HepG2 (cell line): ENCODE measurements at regions not wholly inside any gene's neighbourhood (a gene's known extent, or its start where the extent isn't known, plus 50 kb on each side); places are given as distances from the start of the nearest gene placed in this dataset.

ENCODE experiments used
- ATAC-seq: fragments of 200-7000 bp; cut with Tn5 transposase; 3 replicates; pipeline ENCODE4 v1.9.1; 2020; ENCODE audit warnings: mild to moderate bottlenecking, moderate library complexity
- BruUV-seq: library from RNA; stranded (reverse); fragments of 400-500 nt; replicated peaks from 2 replicates; lab custom pipeline; 2021; lab: Mats Ljungman, UMichigan
- CTCF ChIA-PET: fragments of 300-600 bp; formaldehyde crosslinking; extraction: SDS; loops from one replicate; lab custom pipeline; 2021; ENCODE audit warnings: low total read pairs, inconsistent platforms, low intra/inter-chr PET ratio; lab: Yijun Ruan, JAX
- POLR2A ChIA-PET: fragments of 350-600 bp; sonication (Branson Sonifier 250); formaldehyde crosslinking; loops from one replicate; lab custom pipeline; 2020; ENCODE audit warnings: antibody characterized with exemption, inconsistent platforms; lab: Yijun Ruan, JAX
- DNase-seq: peaks from one replicate; pipeline ENCODE4 v3.0.0-alpha.2; 2015; ENCODE audit warnings: low spot score
- FAIRE-seq: peaks from 3 replicates; lab custom pipeline; 2011; peaks lifted over from hg19 to GRCh38; lab: Jason Lieb, UNC
- H2AFZ ChIP-seq: one replicate; pipeline ENCODE4 v1.6.1; 2011; ENCODE audit warnings: low read length, inconsistent platforms
- H3K27ac ChIP-seq: fragments of 300-600 bp; 3 replicates; pipeline ENCODE4 v1.8.0; 2011; ENCODE audit warnings: mixed run types, mild to moderate bottlenecking, mixed read lengths, low read length, inconsistent platforms; ENCODE audit not compliant: insufficient read depth; ENCODE audit errors: extremely low read length
- H3K27me3 ChIP-seq, 2 experiments: fragments of 200-600 bp in 1 of 2; 2 replicates in 1 of 2; 3 replicates in 1 of 2; pipeline versions ENCODE4 v1.6.0 to v1.8.0; 2011; ENCODE audit warnings: low read length in 2 of 2, mild to moderate bottlenecking in 2 of 2, moderate library complexity in 2 of 2, inconsistent platforms in 1 of 2; ENCODE audit not compliant: insufficient read depth in 2 of 2, control insufficient read depth in 1 of 2
- H3K36me3 ChIP-seq, 2 experiments: fragments of 200-600 bp in 1 of 2; replicated peaks in 1 of 2; 2 replicates in 1 of 2; 3 replicates in 1 of 2; pipeline versions ENCODE4 v1.5.1 to v1.8.0; 2011; ENCODE audit warnings: low read length in 2 of 2, inconsistent platforms in 1 of 2; ENCODE audit not compliant: insufficient read depth in 2 of 2, control insufficient read depth in 1 of 2
- H3K4me1 ChIP-seq: 2 replicates; pipeline ENCODE4 v1.5.1; 2012; ENCODE audit warnings: low read length, inconsistent platforms; ENCODE audit not compliant: insufficient read depth
- H3K4me2 ChIP-seq: 2 replicates; pipeline ENCODE4 v1.6.0; 2011; ENCODE audit warnings: low read depth, low read length, inconsistent platforms
- H3K4me3 ChIP-seq, 3 experiments: fragments of 200-600 bp in 1 of 3; sonication (generic), shearing (Covaris generic) in 1 of 3; replicated peaks in 1 of 3; 2 replicates each; pipeline ENCODE4 v1.5.1; 2011 to 2016; ENCODE audit warnings: low read length in 3 of 3, inconsistent platforms in 2 of 3, low read depth in 2 of 3, mild to moderate bottlenecking in 2 of 3, control low read depth in 1 of 3, mixed read lengths in 1 of 3; ENCODE audit not compliant: insufficient read depth in 1 of 3
- H3K79me2 ChIP-seq: one replicate; pipeline ENCODE4 v1.6.1; 2011; ENCODE audit warnings: low read length, inconsistent platforms; ENCODE audit not compliant: insufficient read depth
- H3K9ac ChIP-seq: 2 replicates; pipeline ENCODE4 v1.6.0; 2011; ENCODE audit warnings: mild to moderate bottlenecking, low read depth, low read length, inconsistent platforms; ENCODE audit not compliant: insufficient read depth
- H3K9me3 ChIP-seq: 2 replicates; pipeline ENCODE4 v1.5.1; 2012; ENCODE audit warnings: mild to moderate bottlenecking, low read length
- H4K20me1 ChIP-seq: 2 replicates; pipeline ENCODE4 v1.6.0; 2011; ENCODE audit warnings: inconsistent platforms, mild to moderate bottlenecking, low read length, moderate library complexity; ENCODE audit not compliant: insufficient read depth
- AGO1 ChIP-seq: fragments of 200-400 bp; formaldehyde crosslinking; IDR thresholded peaks from 2 replicates; pipeline ENCODE4 v1.6.1; 2017; ENCODE audit warnings: mild to moderate bottlenecking, low read depth, low read length, moderate library complexity; ENCODE audit not compliant: poor library complexity, severe bottlenecking
- ARID5B ChIP-seq: IDR thresholded peaks from 2 replicates; pipeline ENCODE4 v1.4.0; 2020; ENCODE audit warnings: mild to moderate bottlenecking, missing genetic modification reagents
- CBX2 ChIP-seq, 2 experiments: fragments of 200-600 bp in 1 of 2; sonication (generic); formaldehyde crosslinking in 1 of 2; IDR thresholded peaks; 2 replicates each; pipeline versions ENCODE4 v1.7.0 to v1.8.1; 2018 to 2022; ENCODE audit warnings: low read depth in 2 of 2, low read length in 1 of 2, mild to moderate bottlenecking in 1 of 2, missing genetic modification reagents in 1 of 2
- DBP ChIP-seq: sonication (generic); formaldehyde crosslinking; IDR thresholded peaks from 2 replicates; pipeline ENCODE4 v1.4.0; 2020; ENCODE audit warnings: missing genetic modification reagents; ENCODE audit errors: not compliant biosample characterization
- GPBP1L1 ChIP-seq: sonication (generic); formaldehyde crosslinking; IDR thresholded peaks from 2 replicates; pipeline ENCODE4 v1.5.0; 2020; ENCODE audit warnings: mild to moderate bottlenecking, missing genetic modification reagents
- MIER3 ChIP-seq: IDR thresholded peaks from 2 replicates; pipeline ENCODE4 v1.6.1; 2016; ENCODE audit warnings: missing compliant biosample characterization, borderline replicate concordance
- MXI1 ChIP-seq: IDR thresholded peaks from 3 replicates; pipeline ENCODE4 v1.6.1; 2012; ENCODE audit warnings: low read depth, low read length, inconsistent platforms, borderline replicate concordance
- MYC ChIP-seq: sonication (generic); formaldehyde crosslinking; IDR thresholded peaks from 2 replicates; pipeline ENCODE4 v1.9.0; 2021; ENCODE audit warnings: missing genetic modification reagents, borderline replicate concordance
- PHF5A ChIP-seq: IDR thresholded peaks from one replicate; pipeline ENCODE4 v1.6.1; 2018; ENCODE audit warnings: low read depth, missing genetic modification reagents; ENCODE audit not compliant: unreplicated experiment
- TMF1 ChIP-seq: sonication (generic); formaldehyde crosslinking; IDR thresholded peaks from 2 replicates; pipeline ENCODE4 v1.8.1; 2022; ENCODE audit warnings: low read depth, missing genetic modification reagents
- YEATS4 ChIP-seq: sonication (generic); formaldehyde crosslinking; IDR thresholded peaks from 2 replicates; pipeline ENCODE4 v1.4.0; 2020; ENCODE audit warnings: missing genetic modification reagents, borderline replicate concordance
- YY1 ChIP-seq: IDR thresholded peaks from 2 replicates; pipeline ENCODE4 v1.6.1; 2011; ENCODE audit warnings: low read length, low read depth, moderate library complexity, mild to moderate bottlenecking; ENCODE audit not compliant: insufficient read depth, insufficient replicate concordance
- ZBTB26 ChIP-seq: IDR thresholded peaks from 2 replicates; pipeline ENCODE4 v1.6.1; 2016; ENCODE audit warnings: missing compliant biosample characterization, missing genetic modification reagents, borderline replicate concordance
- ZFP36 ChIP-seq: fragments of 150-350 bp; IDR thresholded peaks from 2 replicates; pipeline ENCODE4 v1.6.1; 2018; ENCODE audit warnings: borderline replicate concordance, low read length, low read depth; ENCODE audit not compliant: partially characterized antibody
- ZNF256 ChIP-seq: sonication (generic); formaldehyde crosslinking; conservative IDR thresholded peaks from 2 replicates; pipeline ENCODE4 v1.4.0; 2020; ENCODE audit warnings: missing genetic modification reagents
- ZNF329 ChIP-seq: sonication (generic); formaldehyde crosslinking; IDR thresholded peaks from 2 replicates; pipeline ENCODE4 v1.9.0; 2021; ENCODE audit warnings: low read depth, mild to moderate bottlenecking, missing genetic modification reagents
- ZNF670 ChIP-seq: sonication (generic); formaldehyde crosslinking; IDR thresholded peaks from 2 replicates; pipeline ENCODE4 v1.8.0; 2022; ENCODE audit warnings: mild to moderate bottlenecking, missing genetic modification reagents, borderline replicate concordance
- ZSCAN21 ChIP-seq: sonication (generic); formaldehyde crosslinking; IDR thresholded peaks from 2 replicates; pipeline ENCODE4 v1.8.0; 2022; ENCODE audit warnings: mild to moderate bottlenecking, missing genetic modification reagents, moderate library complexity, borderline replicate concordance
- WGBS: methylation state at CpG from one replicate; pipeline ENCODE4 v1.1.6; 2017; ENCODE audit warnings: low lambda C conversion rate; 5-methylcytosine and 5-hydroxymethylcytosine counted together
- in situ Hi-C: cut with HindIII; loops from 2 replicates; pipeline ENCODE4 v1.10.0; 2017; ENCODE audit warnings: low pct_unique_long_range_greater_than_20kb; ENCODE audit not compliant: extremely low pct_ligation_motif_present
- intact Hi-C: fragments of 100-400 bp; cut with micrococcal nuclease; formaldehyde crosslinking; loops from one replicate; pipeline ENCODE4 v1.10.0; 2022; ENCODE audit not compliant: unreplicated experiment

GRCh38 chr1:73593804-73594203 is 604.2 kb downstream of the LRRIQ3 start:
- in situ Hi-C loops: no loop called here
- TF ChIP-seq MYC (CRISPR knock-in tag): no peak
- TF ChIP-seq ZBTB26 (CRISPR knock-in tag): no peak
- no peak for TF ChIP-seq ARID5B (CRISPR knock-in tag)
- no peak for TF ChIP-seq MIER3 (CRISPR knock-in tag)
- no peak for TF ChIP-seq PHF5A (CRISPR knock-in tag)
- no peak for TF ChIP-seq ZNF670 (CRISPR knock-in tag)
- no peak for TF ChIP-seq AGO1
- no peak for TF ChIP-seq TMF1 (CRISPR knock-in tag)
- no peak for TF ChIP-seq YEATS4 (CRISPR knock-in tag)
- no peak for TF ChIP-seq GPBP1L1 (CRISPR knock-in tag)
- TF ChIP-seq CBX2 (IDR thresholded peaks at IDR 0.05; ENCODE audit: low read depth, low read length): no peak
- TF ChIP-seq CBX2 (CRISPR knock-in tag; IDR thresholded peaks at IDR 0.05; ENCODE audit: low read depth): no peak
- no peak for TF ChIP-seq ZSCAN21 (CRISPR knock-in tag)
- no peak for TF ChIP-seq MXI1
- no peak for TF ChIP-seq YY1
- no peak for TF ChIP-seq DBP
- no peak for TF ChIP-seq ZFP36
- TF ChIP-seq ZNF256 (CRISPR knock-in tag): no peak
- TF ChIP-seq ZNF329 (CRISPR knock-in tag): no peak

More at GRCh38 chr1:73593804-73594203, 604.2 kb downstream of the LRRIQ3 start:
- POLR2A ChIA-PET: no interaction called here
- Histone ChIP-seq H3K9me3 (peaks cover 90% of the 10 kb centered on the region), H3K36me3 (no peaks in the 10 kb centered on the region), H3K27ac (no peak overlapping the region), H3K27me3 (no peaks in the 10 kb centered on the region), H3K4me1 (no peaks in the 10 kb centered on the region), H3K79me2 (no peaks in the 10 kb centered on the region), H3K9ac (no peak overlapping the region), H3K4me2 (no peak overlapping the region), H4K20me1 (no peaks in the 10 kb centered on the region), H3K4me3 (no peak overlapping the region), H2AFZ (no peak overlapping the region)
- CTCF ChIA-PET: no interaction called here
- FAIRE-seq (no peak), ATAC-seq (no peak), DNase-seq (no peak)
- no TSS peak for BruUV-seq
- intact Hi-C loops: no loop called here
- WGBS: 3% methylated on average over 4 of the region's 4 CpGs
